Occipital lobe (tissue), 1 donor: ENCODE measurements at regions not wholly inside any gene's neighbourhood (a gene's known extent, or its start where the extent isn't known, plus 50 kb on each side); places are given as distances from the start of the nearest gene placed in this dataset.

Experiments used
- DNase-seq: peaks from one replicate; lab custom pipeline; 2025; lab: John Stamatoyannopoulos, UW

GRCh38 chr1:116262207-116262994 lies 110.6 kb upstream of the ATP1A1 start:
- no peak for DNase-seq

- no peak for DNase-seq
Measured at GRCh38 chr1:116262995-116263385, 110.1 kb upstream of the ATP1A1 start.

GRCh38 chr1:116265931-116266863 lies 106.8 kb upstream of the ATP1A1 start:
- no peak for DNase-seq

- DNase-seq, result no peak
Measured at GRCh38 chr1:116266864-116267212, 106.2 kb upstream of the ATP1A1 start.

- DNase-seq, result peak; percentile 51
Measured at GRCh38 chr1:116268211-116268610, 104.8 kb upstream of the ATP1A1 start.

- no peak for DNase-seq
Measured at GRCh38 chr1:116270316-116271057, 102.6 kb upstream of the ATP1A1 start.

GRCh38 chr1:116273042-116273783 lies 99.8 kb upstream of the ATP1A1 start:
- no peak for DNase-seq

- DNase-seq, result no peak
Measured at GRCh38 chr1:116276532-116276931, 96.5 kb upstream of the ATP1A1 start.

GRCh38 chr1:116277840-116278540 lies 95.1 kb upstream of the ATP1A1 start:
- no peak for DNase-seq

GRCh38 chr1:116278541-116278866 lies 94.5 kb upstream of the ATP1A1 start:
- DNase-seq, result no peak

- DNase-seq, result no peak
Measured at GRCh38 chr1:116279715-116280114, 93.3 kb upstream of the ATP1A1 start.

GRCh38 chr1:116284819-116285390 lies 88.1 kb upstream of the ATP1A1 start:
- no peak for DNase-seq

- DNase-seq, result no peak
Measured at GRCh38 chr1:116286541-116286971, 86.5 kb upstream of the ATP1A1 start.

- DNase-seq, result no peak
Measured at GRCh38 chr1:116287341-116288200, 85.5 kb upstream of the ATP1A1 start.

GRCh38 chr1:116288201-116288598 lies 84.8 kb upstream of the ATP1A1 start:
- DNase-seq, result no peak

- no peak for DNase-seq
Measured at GRCh38 chr1:116289193-116289592, 83.9 kb upstream of the ATP1A1 start.

- DNase-seq, result no peak
Measured at GRCh38 chr1:116290085-116290705, 82.8 kb upstream of the ATP1A1 start.

- no peak for DNase-seq
Measured at GRCh38 chr1:116291024-116291423, 82.0 kb upstream of the ATP1A1 start.
